SK-N-SH treated with all-trans-retinoic acid at 6 μM for 48 hours (cell line): ENCODE measurements at regions not wholly inside any gene's neighbourhood (a gene's known extent, or its start where the extent isn't known, plus 50 kb on each side); places are given as distances from the start of the nearest gene placed in this dataset.

Source experiments
- ARNTL ChIP-seq: fragments of 450-650 bp; formaldehyde crosslinking; IDR thresholded peaks from 2 replicates; pipeline ENCODE4 v1.5.0; 2020; ENCODE audit warnings: low read depth, mild to moderate bottlenecking, moderate library complexity, borderline replicate concordance
- CSDC2 ChIP-seq: fragments of 250-450 bp; sonication (Bioruptor Pico); IDR thresholded peaks from 2 replicates; pipeline ENCODE4 v1.5.0; 2020; ENCODE audit warnings: mild to moderate bottlenecking, moderate library complexity
- RARB ChIP-seq: fragments of 250-450 bp; sonication (Bioruptor Pico); IDR thresholded peaks from 2 replicates; pipeline ENCODE4 v1.8.0; 2021; ENCODE audit warnings: mild to moderate bottlenecking, moderate library complexity
- SNAI2 ChIP-seq: fragments of 250-450 bp; sonication (Bioruptor Pico); IDR thresholded peaks from 2 replicates; pipeline ENCODE4 v1.5.0; 2020; ENCODE audit warnings: mild to moderate bottlenecking, moderate library complexity
- TCF4 ChIP-seq: fragments of 250-450 bp; sonication (Bioruptor Pico); IDR thresholded peaks from 2 replicates; pipeline ENCODE4 v1.8.0; 2021; ENCODE audit warnings: mild to moderate bottlenecking, moderate library complexity, borderline replicate concordance
- TOX ChIP-seq: fragments of 250-450 bp; sonication (Bioruptor Pico); IDR thresholded peaks from 2 replicates; pipeline ENCODE4 v1.8.0; 2021; ENCODE audit warnings: mild to moderate bottlenecking, moderate library complexity, borderline replicate concordance
- ZFP30 ChIP-seq: fragments of 450-650 bp; formaldehyde crosslinking; IDR thresholded peaks from 2 replicates; pipeline ENCODE4 v1.5.0; 2022; ENCODE audit warnings: mild to moderate bottlenecking, moderate library complexity
- ZNF70 ChIP-seq: fragments of 450-650 bp; formaldehyde crosslinking; IDR thresholded peaks from 2 replicates; pipeline ENCODE4 v1.5.0; 2020; ENCODE audit warnings: mild to moderate bottlenecking, moderate library complexity
- ZNF8 ChIP-seq: fragments of 450-650 bp; formaldehyde crosslinking; IDR thresholded peaks from 2 replicates; pipeline ENCODE4 v1.5.0; 2020; ENCODE audit warnings: mild to moderate bottlenecking, moderate library complexity
- TF ChIP-seq, protein P1 (sequence below): fragments of 250-450 bp; sonication (Bioruptor Pico); IDR thresholded peaks from 2 replicates; pipeline ENCODE4 v1.8.0; 2020; ENCODE audit warnings: mild to moderate bottlenecking, moderate library complexity, borderline replicate concordance
- TF ChIP-seq, protein P2 (sequence below): fragments of 250-450 bp; sonication (Bioruptor Pico); IDR thresholded peaks from 2 replicates; pipeline ENCODE4 v1.5.1; 2021; ENCODE audit warnings: mild to moderate bottlenecking, moderate library complexity

DNA sequence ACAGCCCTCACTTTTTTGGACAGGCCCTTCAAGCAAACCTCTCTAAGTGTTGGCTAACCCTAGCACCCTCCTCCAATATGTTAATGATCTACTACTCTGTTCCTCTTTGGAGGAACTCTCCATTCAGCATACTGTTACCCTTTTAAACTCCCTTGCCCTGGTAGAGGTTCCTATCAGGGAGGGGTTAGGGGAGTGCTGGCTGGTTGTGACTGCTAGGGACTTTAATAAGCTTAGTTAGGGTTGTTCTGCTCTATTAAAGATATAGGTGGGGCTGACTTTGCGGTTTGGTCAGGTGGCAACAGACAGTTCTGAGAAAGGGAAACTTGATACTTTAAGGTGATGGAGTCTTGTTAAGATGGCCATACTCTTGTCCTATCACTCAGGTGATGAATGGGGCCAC lies 301.5 kb upstream of the FBXO33 start:
- TF ChIP-seq ZNF8 (CRISPR knock-in tag), result no peak
- no peak for TF ChIP-seq RARB (CRISPR knock-in tag)
- TF ChIP-seq, protein P1, sequence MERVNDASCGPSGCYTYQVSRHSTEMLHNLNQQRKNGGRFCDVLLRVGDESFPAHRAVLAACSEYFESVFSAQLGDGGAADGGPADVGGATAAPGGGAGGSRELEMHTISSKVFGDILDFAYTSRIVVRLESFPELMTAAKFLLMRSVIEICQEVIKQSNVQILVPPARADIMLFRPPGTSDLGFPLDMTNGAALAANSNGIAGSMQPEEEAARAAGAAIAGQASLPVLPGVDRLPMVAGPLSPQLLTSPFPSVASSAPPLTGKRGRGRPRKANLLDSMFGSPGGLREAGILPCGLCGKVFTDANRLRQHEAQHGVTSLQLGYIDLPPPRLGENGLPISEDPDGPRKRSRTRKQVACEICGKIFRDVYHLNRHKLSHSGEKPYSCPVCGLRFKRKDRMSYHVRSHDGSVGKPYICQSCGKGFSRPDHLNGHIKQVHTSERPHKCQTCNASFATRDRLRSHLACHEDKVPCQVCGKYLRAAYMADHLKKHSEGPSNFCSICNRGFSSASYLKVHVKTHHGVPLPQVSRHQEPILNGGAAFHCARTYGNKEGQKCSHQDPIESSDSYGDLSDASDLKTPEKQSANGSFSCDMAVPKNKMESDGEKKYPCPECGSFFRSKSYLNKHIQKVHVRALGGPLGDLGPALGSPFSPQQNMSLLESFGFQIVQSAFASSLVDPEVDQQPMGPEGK, result no peak
- TF ChIP-seq ZNF70 (CRISPR knock-in tag), result no peak
- TF ChIP-seq CSDC2 (CRISPR knock-in tag), result no peak
- no peak for TF ChIP-seq ARNTL (CRISPR knock-in tag)
- no peak for TF ChIP-seq SNAI2 (CRISPR knock-in tag)
- TF ChIP-seq, protein P2, sequence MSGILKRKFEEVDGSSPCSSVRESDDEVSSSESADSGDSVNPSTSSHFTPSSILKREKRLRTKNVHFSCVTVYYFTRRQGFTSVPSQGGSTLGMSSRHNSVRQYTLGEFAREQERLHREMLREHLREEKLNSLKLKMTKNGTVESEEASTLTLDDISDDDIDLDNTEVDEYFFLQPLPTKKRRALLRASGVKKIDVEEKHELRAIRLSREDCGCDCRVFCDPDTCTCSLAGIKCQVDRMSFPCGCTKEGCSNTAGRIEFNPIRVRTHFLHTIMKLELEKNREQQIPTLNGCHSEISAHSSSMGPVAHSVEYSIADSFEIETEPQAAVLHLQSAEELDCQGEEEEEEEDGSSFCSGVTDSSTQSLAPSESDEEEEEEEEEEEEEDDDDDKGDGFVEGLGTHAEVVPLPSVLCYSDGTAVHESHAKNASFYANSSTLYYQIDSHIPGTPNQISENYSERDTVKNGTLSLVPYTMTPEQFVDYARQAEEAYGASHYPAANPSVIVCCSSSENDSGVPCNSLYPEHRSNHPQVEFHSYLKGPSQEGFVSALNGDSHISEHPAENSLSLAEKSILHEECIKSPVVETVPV (CRISPR knock-in tag), result no peak
- TF ChIP-seq TOX (CRISPR knock-in tag), result no peak
- TF ChIP-seq TCF4, result no peak
- no peak for TF ChIP-seq ZFP30
